PFSK-1 (cell line): ENCODE measurements at regions not wholly inside any gene's neighbourhood (a gene's known extent, or its start where the extent isn't known, plus 50 kb on each side); places are given as distances from the start of the nearest gene placed in this dataset.

Experiments
- FOXP2 ChIP-seq: optimal IDR thresholded peaks from 2 replicates; pipeline ENCODE3; 2011; ENCODE audit warnings: borderline replicate concordance, control low read depth, inconsistent platforms; ENCODE audit not compliant: insufficient read depth; ENCODE audit errors: extremely low read length, extremely low read depth
- POLR2AphosphoS5 ChIP-seq: IDR thresholded peaks from 2 replicates; pipeline ENCODE4 v1.6.1; 2012; ENCODE audit warnings: low read depth, mild to moderate bottlenecking, control low read depth, low read length, moderate library complexity
- SIN3A ChIP-seq: IDR thresholded peaks from 2 replicates; pipeline ENCODE4 v1.6.1; 2012; ENCODE audit warnings: mild to moderate bottlenecking, low read length, moderate library complexity, borderline replicate concordance; ENCODE audit not compliant: insufficient read depth
- TAF1 ChIP-seq: IDR thresholded peaks from 2 replicates; pipeline ENCODE4 v1.6.1; 2012; ENCODE audit warnings: low read length, control low read depth, borderline replicate concordance; ENCODE audit not compliant: insufficient read depth
- TF ChIP-seq, protein P1 (sequence below), 2 experiments: IDR thresholded peaks; 2 replicates each; pipeline versions ENCODE4 v1.6.1 to v1.8.0; 2011 to 2012; ENCODE audit warnings: low read depth in 2 of 2, low read length in 2 of 2, control low read depth in 1 of 2, inconsistent platforms in 1 of 2, mild to moderate bottlenecking in 1 of 2, moderate library complexity in 1 of 2; ENCODE audit not compliant: insufficient read depth in 1 of 2

DNA sequence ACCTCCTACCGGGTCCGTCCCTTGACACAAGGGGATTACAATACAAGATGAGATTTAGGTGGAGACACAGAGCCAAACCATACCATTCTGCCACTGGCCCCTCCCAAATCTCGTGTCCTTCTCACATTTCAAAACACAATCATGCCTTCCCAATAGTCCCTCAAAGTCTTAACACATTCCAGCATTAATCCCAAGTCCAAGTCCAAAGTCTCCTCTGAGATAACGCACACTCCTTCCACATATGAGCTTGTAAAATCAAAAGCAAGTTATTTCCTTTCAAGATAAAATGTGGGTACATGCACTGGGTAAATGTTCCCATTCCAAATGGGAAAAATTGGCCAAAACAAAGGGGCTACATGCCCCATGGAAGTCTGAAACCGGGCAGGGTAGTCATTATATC lies 463.9 kb upstream of the CDH9 start:
- TF ChIP-seq POLR2AphosphoS5: no peak
- TF ChIP-seq FOXP2: no peak
- TF ChIP-seq TAF1: no peak
- no peak for TF ChIP-seq SIN3A
- TF ChIP-seq, protein P1, sequence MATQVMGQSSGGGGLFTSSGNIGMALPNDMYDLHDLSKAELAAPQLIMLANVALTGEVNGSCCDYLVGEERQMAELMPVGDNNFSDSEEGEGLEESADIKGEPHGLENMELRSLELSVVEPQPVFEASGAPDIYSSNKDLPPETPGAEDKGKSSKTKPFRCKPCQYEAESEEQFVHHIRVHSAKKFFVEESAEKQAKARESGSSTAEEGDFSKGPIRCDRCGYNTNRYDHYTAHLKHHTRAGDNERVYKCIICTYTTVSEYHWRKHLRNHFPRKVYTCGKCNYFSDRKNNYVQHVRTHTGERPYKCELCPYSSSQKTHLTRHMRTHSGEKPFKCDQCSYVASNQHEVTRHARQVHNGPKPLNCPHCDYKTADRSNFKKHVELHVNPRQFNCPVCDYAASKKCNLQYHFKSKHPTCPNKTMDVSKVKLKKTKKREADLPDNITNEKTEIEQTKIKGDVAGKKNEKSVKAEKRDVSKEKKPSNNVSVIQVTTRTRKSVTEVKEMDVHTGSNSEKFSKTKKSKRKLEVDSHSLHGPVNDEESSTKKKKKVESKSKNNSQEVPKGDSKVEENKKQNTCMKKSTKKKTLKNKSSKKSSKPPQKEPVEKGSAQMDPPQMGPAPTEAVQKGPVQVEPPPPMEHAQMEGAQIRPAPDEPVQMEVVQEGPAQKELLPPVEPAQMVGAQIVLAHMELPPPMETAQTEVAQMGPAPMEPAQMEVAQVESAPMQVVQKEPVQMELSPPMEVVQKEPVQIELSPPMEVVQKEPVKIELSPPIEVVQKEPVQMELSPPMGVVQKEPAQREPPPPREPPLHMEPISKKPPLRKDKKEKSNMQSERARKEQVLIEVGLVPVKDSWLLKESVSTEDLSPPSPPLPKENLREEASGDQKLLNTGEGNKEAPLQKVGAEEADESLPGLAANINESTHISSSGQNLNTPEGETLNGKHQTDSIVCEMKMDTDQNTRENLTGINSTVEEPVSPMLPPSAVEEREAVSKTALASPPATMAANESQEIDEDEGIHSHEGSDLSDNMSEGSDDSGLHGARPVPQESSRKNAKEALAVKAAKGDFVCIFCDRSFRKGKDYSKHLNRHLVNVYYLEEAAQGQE (IDR thresholded peaks at IDR 0.05; ENCODE audit: insufficient read depth in 1 of 2, low read depth in 2 of 2, low read length in 2 of 2): no peak

- TF ChIP-seq TAF1: no peak
- TF ChIP-seq, protein P1 (IDR thresholded peaks at IDR 0.05; ENCODE audit: insufficient read depth in 1 of 2, low read depth in 2 of 2, low read length in 2 of 2): no peak
- peak; percentile 32; the same call in 1 of the 2 replicates for TF ChIP-seq POLR2AphosphoS5
Measured at GRCh38 chr5:27497491-27497890, 459.1 kb upstream of the CDH9 start.

DNA sequence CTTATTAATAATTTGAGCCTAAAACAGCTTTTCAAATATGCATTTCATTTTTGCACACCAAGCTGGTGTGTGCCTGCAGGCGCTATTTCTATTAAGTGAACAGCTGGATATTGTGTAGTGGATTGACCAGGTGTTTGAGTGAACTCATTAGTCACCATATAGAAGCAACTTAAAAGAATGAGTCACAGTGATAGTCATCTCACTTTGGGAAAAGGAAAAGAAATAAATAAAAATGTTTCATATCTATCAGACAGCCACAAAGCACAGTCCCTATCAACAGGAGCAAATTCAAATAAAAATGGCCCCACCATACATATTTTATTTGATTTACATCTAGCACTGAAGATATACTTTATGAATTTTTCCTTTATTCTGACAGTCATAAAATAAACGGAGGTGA lies 456.5 kb upstream of the CDH9 start:
- TF ChIP-seq SIN3A (no peak), POLR2AphosphoS5 (no peak), FOXP2 (no peak), TAF1 (no peak)
- TF ChIP-seq, protein P1 (IDR thresholded peaks at IDR 0.05; ENCODE audit: insufficient read depth in 1 of 2, low read depth in 2 of 2, low read length in 2 of 2): no peak

DNA sequence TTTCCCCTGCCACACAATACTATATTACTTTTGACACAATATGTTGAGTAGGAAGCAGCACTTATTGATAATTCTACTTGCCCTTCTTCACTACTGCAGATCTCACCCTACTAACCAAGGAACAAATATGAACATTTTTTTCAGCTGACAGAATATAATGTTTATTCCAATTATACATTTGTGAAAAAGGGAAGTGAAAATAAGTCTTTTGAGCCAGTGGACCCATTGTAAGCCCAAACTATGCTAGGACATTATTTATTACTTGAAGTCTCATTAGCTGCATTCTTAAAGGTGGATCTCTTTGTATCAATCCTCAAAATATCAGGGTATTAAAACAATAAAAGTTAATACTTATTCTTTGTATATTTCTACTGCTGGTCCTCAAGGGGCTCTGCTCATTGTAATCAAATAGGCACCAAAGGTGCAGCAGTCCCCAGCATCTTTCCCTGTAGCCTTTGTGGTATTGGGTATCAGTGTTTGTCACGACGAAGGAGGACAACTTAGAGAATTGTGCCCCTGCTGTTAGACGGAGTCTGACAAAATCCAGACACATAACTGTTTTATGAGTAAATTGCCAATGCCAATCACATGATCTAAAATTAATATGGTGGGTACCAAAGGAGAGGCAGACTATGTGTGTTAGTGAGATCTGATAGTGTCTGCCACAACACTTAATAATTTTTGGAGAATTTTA lies 453.5 kb upstream of the CDH9 start:
- no peak for TF ChIP-seq FOXP2
- TF ChIP-seq, protein P1 (IDR thresholded peaks at IDR 0.05; ENCODE audit: insufficient read depth in 1 of 2, low read depth in 2 of 2, low read length in 2 of 2): no peak
- TF ChIP-seq POLR2AphosphoS5: no peak
- no peak for TF ChIP-seq SIN3A
- no peak for TF ChIP-seq TAF1

- TF ChIP-seq FOXP2 (no peak), POLR2AphosphoS5 (no peak), SIN3A (no peak)
- TF ChIP-seq, protein P1 (IDR thresholded peaks at IDR 0.05; ENCODE audit: insufficient read depth in 1 of 2, low read depth in 2 of 2, low read length in 2 of 2): no peak
Measured at GRCh38 chr5:27491047-27491446, 452.7 kb upstream of the CDH9 start.
